HG03095 (cell line): ENCODE measurements at regions not wholly inside any gene's neighbourhood (a gene's known extent, or its start where the extent isn't known, plus 50 kb on each side); places are given as distances from the start of the nearest gene placed in this dataset.
"Not testable (repeated sequence)": the region's sequence is repeated elsewhere in the genome, so short reads cannot be mapped to it uniquely, and the experiment has no call there.

Experiments used
- ATAC-seq: cut with Tn5 transposase; IDR thresholded peaks from one replicate; pipeline ENCODE4 v1.9.1; 2021; ENCODE audit warnings: moderate library complexity; ENCODE audit not compliant: unreplicated experiment

DNA sequence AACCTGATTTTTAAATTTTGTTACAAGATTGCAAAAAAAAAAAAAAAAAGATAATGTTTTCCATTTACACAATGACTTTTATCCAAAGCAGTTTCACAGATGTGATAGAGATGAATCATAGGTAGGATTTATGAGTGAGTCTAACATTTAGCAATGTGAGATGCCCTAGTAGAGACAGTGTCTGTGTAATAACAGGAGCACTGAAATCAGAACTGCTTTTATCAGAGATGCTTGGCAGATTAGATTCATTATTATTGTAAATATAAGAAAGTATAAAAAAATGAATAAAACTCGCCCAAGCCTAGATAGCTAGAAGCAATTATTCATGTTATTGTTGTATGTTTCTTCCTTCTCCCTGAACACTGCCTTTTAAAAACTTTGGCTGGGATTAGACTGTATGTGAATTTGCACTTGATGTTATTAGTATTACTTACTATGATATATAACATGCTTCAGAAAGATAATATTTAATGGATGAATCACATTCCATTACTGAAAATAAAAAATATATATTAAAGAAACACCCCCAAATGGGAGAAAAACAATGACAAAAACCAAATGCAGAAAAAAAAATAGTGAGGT lies 567.3 kb upstream of the KLF4 start:
- ATAC-seq, result no peak

DNA sequence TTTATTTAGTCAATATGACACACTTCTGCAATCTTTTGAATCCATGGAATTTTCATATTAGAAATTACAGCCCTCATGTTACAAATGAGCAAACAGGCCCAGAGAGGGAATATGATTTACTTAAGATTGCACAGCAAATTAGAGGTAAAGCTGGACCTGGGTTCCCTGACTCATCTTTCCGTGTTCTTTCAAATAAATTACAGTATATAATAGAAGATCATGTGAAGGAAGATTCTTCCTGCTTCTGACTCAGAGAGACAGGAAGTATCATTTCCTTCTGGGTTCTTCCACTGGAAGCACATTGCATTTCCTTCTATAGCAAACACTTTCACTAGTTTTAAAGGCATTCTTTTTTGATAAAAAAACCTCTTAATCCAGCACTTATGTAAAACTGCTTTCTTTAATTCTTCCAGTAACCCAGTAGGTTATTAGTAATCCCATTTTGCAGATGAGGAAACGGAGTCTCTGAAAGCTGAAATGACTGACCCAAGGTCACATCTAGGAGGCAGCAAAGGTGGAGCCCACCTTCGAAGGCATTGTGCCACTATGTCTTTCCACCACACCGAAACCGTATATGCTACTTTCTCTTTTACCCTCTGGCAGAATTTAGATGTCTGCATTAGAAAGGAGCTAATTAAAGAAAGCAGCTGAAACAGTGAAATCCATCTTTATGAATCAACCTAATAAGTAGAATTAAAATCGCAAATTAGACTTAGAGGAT lies 566.7 kb upstream of the KLF4 start:
- ATAC-seq, result no peak

DNA sequence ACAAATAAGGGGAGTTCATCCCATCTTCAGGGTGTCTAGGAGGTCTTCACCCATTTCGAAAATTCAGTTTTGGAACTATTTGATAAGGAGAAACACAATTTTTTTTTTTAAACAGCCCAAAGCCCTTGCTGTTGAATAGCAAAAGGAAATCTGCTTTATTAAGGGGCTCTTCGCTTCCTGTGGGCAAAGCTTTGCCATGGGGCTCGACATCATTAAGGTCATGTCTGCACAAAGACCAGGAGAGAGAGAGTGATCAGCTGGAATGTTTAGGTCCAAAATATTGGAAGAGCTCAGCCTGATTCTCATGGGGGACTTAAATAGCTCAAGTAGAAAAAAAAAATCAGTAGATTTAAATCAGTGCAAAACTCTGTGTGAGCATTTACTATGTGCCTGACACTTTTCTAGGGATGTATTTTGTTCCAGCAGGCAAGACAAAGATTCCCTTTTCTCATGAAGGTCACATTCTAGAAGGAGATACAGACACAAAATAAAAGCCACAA lies 564.6 kb upstream of the KLF4 start:
- ATAC-seq, result no peak

DNA sequence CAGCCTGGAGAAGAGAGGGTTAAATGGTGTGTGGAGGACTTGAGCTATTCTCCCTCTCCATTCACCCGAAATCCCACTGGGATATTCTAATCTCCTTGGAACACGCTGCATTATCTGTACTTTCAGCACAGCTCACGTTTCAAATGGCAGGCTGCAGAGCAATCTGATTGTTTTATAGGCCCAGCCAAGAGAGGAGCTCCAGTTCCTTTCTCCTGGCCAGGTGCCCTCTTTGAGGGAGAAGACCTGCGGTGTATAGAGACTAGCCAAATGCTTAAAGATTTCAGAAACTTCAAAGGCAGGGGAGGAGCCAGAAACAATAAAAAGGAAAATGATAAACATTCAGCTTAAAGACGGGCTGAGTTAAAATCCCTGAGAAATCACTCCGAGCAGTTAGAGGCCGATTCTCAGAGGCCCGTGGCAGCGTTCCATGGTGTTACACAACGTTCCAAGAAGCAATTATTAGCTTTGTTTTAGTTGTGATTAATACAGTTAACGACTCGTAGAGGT lies 564.0 kb upstream of the KLF4 start:
- ATAC-seq, result no peak

DNA sequence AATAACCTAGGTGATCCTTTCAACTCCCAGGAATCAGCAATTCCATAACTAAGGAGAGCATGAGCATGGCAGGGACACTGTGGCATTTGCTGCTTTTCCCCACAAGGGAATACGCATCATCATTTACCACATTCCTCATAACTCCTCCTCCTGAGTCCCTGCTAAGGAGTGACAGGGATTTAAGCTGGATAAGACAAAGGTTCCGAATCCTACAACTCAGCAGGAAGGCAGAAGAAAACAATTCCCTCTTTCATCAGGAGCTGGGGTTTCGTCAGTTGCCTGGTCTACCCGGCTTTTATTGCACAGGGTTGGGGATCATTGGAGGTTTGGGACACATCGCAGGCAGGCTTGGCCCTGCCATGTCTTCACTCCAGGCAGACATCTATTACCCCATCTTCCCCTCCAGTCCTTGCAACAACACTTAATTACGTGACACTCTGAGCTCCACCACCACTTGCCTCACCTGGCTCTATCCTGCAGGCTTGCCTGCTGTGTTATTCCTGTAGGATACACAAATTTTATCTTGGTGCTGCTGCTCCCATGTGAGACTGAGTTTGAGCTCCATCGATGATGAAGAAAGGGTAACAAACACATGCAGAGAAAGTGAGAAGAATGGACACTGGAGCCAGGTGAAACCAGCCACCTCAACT lies 563.0 kb upstream of the KLF4 start:
- no peak for ATAC-seq

DNA sequence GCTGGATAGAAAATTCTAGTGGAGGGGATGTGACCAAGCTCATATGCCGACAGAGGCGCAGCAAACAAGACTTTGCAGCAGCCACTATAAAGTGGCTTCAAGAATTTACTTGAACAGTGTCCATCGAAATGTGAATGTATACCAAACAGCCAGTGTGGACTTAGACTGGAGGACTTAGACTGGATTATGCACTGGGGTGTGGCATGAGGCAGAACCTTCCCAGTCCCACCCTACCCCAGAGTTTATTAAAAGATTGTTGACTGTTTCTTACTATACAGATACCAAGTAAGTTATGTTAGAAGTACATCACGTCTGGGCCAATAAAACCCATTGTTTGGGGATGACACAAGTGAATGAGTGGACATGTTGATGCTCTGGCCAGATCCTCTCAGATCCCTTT lies 561.3 kb upstream of the KLF4 start:
- ATAC-seq, result no peak

DNA sequence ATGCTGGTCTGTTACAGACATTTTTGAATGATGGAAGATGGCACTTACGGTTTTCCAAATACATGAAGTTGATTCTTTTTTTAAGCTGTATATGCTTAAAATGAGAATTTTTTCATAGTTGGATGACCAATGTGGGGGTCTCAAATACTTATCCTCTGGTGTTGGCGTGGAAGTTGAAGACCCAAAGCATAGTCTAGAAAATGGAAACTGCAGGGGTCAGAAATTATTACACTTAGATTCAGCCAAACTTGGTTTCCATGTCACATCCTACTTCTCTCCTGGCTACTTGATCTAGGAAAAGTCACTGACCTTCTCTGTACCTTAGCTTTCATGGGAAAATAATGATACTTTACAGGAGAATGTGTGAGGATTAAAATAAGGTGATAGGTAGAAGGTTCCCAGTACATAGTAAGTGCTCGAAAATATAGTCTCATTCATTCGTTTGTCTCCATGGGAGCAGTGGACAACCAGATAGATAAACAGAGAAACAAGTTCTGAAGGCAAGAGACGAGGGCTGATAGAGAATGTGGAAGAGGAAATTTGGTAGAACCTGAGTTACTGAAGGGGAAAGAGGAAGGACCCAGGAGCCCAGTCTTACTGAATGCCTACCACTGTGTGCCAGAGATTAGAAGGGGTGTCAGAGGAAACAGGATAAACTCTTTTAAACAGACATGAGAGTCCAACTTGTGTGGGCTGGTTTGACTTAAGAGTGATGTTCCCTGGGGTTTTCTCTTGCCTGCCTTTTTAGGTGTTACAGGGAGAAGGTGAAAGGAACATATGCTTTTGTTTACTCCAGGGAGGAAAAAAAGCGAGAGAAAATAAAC lies 560.3 kb upstream of the KLF4 start:
- ATAC-seq, result no peak

DNA sequence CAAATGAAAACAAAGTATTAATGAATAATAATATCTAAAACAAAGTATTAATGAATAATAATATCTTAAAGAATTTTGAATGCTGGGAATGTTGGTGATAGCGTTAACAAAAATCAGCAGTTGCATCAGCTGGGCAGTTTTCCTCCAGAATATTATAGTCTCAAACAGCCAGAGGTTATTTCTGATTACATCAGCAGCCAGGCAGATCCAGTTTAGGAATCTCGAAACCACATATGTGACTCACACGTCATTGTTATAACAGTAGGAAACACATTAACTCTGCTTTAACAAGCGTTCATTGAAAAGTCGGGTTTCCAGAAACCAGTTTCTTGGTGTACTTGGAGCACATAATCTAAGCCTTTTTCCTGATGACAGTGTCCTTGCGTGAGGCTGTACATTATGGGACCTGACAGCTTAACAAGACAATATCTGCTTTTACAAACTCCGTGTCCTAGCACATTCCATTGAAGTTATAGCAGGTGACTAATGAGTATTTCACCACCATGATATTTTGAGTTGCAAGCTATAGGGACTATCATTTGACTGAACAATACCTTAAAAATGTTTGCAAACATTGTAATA lies 559.5 kb upstream of the KLF4 start:
- no peak for ATAC-seq

DNA sequence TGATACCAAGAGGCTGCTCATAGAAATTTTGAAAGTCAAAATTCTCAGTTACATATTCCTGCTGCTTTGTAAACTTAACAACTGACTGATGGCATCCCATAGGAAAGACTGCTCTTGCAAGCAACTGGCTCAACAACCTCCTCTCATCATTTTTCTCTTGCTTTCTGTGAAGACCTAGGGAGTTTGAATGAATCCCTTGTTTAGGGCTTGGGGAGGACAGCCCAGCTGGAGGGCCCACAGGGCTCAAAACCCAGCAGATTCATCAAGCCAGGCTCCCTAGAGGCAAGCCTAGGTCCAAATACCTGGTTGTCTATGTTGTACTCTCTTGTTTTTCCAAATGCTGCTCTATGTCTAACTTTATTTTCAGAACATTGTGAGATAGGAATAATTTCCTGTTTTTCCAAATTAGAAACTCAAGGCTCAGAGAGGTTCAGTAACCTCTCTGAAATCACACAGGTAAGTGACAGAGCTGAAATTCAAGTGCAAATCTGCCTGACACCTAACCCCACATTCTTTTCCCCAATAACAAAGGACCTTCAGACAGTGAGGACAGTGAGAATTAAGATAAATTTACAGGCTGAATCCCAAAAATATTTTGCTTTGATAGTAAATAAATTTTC lies 558.9 kb upstream of the KLF4 start:
- ATAC-seq, result no peak

DNA sequence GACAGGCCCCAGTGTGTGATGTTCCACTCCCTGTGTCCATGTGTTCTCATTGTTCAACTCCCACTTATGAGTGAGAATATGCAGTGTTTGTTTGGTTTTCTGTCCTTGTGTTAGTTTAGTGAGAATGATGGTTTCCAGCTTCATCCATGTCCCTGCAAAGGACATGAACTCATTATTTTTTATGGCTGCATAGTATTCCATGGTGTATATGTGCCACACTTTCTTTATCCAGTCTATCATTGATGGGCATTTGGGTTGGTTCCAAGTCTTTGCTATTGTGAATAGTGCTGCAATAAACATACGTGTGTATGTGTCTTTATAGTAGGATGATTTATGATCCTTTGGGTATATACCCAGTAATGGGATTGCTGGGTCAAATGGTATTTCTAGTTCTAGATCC lies 558.2 kb upstream of the KLF4 start:
- ATAC-seq, result not testable (repeated sequence)

DNA sequence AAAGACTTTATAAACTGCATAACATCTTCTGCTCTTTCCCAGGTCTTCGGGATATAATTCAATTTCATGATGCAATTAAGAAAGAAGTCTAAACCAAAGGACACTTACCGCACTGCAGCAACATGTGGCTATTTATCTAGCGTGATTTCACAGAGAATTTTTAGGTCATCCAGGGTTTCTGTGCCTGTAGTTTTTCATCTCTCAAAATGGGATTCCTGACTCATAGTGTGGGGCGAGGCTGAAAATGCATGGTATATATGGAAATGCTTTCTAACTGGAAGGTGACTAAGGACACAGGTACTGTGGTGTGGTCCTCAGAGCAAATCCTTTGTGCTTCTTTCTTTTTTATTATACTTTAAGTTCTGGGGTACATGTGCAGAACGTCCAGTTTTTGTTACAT lies 557.7 kb upstream of the KLF4 start:
- no peak for ATAC-seq

DNA sequence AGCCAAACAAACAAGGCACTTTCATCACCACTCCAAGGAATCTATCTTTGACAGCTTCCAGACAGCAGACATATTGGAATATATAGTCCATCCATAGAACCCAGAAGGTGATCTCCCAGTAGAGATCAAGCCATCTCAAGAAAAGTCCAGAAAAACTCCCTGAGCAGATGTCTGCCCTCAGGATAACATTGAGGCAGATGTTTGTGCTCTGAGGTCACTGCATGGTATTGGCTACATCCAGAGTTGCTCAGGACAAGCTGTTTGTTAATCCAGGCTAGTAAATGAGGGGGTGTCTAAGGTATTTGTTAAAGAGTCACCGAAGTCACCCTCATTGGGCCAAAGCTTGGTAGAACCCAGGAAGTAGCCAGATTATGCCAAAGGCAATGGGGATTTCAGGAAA lies 556.3 kb upstream of the KLF4 start:
- ATAC-seq, result no peak

DNA sequence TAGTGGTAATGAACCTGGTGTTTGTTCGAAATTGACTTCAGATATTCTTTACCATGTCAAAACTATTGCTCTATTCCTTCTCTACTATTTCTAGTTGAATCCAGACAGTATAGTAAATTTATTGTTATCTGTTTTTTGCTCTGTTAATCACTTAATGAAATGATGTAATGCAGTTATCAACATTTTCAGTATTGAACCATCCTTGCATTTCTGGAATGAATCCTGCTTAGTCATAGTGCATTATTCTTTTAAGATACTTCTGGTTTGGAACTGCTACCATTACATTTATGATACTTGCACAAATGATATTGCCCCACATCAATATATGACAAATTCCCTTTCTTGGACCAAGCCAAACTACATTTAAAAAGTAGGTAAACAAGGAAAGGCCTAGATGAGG lies 554.0 kb upstream of the KLF4 start:
- no peak for ATAC-seq

DNA sequence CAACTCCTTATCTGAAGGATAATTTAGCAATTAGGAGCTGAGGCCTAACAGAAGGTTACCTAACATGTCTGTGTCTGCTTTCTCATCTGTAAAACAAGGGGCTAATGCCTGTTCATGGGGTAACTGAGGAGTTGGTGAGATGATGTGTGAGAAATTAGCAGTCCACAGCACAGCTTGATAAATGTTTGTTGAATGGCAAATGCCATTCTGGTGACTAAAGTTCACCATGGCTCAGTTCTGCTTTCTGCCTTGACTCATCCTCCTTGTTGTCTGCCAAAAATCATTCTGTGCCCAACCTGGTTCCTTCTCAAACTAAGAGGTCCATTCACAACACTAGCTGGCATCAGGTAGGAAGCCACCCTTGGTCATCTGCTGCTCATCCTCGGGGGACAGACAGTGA lies 552.0 kb upstream of the KLF4 start:
- ATAC-seq, result no peak

DNA sequence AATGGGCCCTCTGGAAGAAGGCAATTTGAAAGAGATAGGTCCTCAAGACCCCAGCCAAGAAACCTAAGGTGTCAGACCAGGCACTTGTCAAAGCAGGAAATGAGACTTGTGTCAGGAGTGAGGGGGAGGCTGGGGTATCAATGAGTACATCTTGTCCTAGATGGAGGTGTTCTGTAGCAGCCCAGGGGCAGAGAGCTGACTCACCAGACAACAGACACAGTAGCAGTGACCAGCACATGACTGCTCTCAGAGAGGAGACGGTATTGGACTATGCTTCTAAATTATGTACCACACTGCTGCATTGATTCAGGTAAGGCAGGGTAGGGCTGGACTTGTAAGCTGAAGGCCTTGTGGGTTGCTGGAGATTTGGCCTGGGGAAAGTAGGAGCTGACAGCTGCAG lies 551.2 kb upstream of the KLF4 start:
- no peak for ATAC-seq

DNA sequence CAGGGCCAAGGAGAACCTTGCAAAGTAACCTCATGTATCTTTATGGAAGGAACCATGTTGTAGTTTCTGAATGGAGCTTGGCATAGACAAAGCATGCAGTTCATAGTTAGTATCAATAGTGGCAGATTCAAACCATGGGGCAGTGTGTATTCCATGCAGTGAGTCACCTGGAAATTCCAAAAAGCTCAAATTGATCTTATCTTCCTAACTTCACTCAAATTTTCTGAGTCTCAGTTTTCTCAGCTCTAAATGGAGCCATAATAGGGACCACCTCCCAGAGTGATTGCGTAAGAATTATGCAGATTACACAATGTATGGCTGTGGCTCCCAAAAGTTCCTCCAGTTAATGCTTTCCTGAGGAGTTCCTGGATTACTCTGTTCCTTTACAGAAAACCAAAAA lies 549.9 kb upstream of the KLF4 start:
- no peak for ATAC-seq

DNA sequence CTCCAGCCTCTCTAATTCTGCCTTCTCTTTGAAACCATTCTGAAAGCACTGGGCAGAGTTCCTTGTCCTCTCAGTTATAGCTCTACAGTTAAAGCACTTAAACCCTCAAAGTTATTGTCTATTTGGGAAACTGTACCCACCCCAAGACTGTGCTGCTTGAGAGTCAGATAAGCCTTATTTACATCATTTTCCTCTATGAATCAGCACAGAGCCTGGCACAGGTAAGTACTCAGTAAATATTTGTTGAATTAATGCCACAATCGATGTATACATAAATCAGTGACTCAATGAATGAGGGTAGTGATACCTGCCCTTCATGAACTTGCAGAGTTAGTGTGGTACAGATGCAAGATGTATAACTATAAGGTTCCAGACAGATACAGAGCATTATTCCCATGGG lies 549.4 kb upstream of the KLF4 start:
- ATAC-seq, result no peak

DNA sequence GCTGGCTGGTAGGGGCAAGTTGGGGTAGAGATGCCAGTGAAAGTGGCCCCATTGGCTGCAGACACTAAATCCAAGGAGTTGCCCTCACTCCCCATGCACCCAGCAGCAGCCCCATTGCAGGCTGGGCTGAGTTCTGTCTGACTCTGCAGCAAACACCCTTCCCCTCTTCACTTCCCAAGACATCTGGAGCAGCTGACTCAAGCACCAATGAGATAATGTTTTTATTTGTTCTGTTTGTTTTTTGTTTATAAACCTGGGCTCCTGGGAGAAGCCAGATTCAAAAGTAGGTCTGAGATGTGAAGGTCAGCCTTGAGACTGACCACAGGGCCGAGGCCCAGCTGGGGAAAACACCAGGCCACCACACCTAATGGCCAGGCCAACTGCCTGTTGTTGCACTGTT lies 545.9 kb upstream of the KLF4 start:
- no peak for ATAC-seq

DNA sequence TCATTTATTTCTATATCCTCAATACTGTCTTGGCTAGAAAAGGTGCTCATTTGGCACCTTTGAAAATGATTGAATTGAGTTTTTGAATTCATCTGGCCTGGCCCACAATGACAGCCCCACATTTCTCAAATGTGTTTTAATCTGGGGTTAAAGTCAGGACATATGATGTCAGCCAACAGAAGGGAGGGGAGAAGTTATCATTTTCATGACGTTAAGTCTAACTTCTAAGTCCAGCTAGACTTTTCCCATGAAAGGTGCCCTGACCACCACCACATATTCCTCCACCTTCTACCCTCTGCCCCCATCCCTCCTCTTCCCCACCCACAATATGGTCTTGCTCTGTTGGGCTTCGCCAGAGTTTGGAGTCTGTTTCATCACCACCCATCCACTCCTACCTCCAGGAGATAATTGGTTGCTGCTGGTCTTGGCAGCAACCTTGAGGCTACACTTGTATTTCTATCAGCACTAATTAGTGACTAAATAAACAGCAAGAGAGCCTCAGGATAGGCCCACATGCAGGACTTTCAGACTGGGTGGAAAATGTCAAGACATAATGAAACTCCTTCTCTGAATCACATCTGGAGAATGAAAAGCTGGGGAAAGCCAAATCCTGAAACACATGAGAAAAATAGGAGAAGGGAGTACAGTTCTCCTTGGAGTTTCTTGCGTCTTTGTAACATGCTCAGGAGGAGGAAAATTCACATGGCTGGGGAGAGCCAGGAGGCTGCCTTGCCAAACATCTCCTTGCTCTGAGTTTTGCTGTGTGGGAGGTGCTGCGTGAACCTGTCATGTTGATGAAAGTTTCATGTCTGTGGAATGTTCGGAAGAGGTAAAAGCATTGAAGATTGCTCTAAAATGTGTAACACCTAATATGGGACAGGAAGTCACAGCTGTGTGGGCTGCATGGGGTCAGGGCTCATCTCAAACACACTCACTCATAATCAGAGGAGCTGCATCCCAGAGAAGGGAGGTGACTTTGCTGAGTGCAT lies 544.7 kb upstream of the KLF4 start:
- ATAC-seq, result no peak
